Tibial artery (tissue), 4 donors: ENCODE measurements at regions not wholly inside any gene's neighbourhood (a gene's known extent, or its start where the extent isn't known, plus 50 kb on each side); places are given as distances from the start of the nearest gene placed in this dataset.
"Not testable (repeated sequence)": the region's sequence is repeated elsewhere in the genome, so short reads cannot be mapped to it uniquely, and the experiment has no call there.

ENCODE experiments used
- DNase-seq, 2 donors: peaks; one replicate each; pipeline ENCODE4 v3.0.0-alpha.2; 2019
- H3K27ac ChIP-seq, 2 donors: fragments of 200-600 bp; sonication (generic) in 1 of 2; 1 replicate in 1 of 2; 2 replicates in 1 of 2; pipeline ENCODE4 v1.5.1; 2018 to 2019; ENCODE audit warnings: mild to moderate bottlenecking in 1 of 2
- H3K27me3 ChIP-seq, 2 donors: fragments of 200-600 bp; sonication (generic) in 1 of 2; one replicate each; pipeline versions ENCODE4 v1.5.1 to v1.6.0; 2016 to 2019
- H3K36me3 ChIP-seq, 3 donors: fragments of 200-600 bp; sonication (generic) in 2 of 3; one replicate each; pipeline ENCODE4 v1.5.1; 2016 to 2019; ENCODE audit warnings: mild to moderate bottlenecking in 2 of 3
- H3K4me1 ChIP-seq, 4 donors: fragments of 200-600 bp; sonication (generic) in 2 of 4; 1 replicate in 3 of 4; 2 replicates in 1 of 4; pipeline ENCODE4 v1.5.1; 2016 to 2019
- H3K4me3 ChIP-seq, 2 donors: fragments of 200-600 bp; sonication (generic) in 1 of 2; 1 replicate in 1 of 2; 2 replicates in 1 of 2; pipeline ENCODE4 v1.5.1; 2018 to 2019; ENCODE audit warnings: mild to moderate bottlenecking in 2 of 2
- H3K9me3 ChIP-seq, 3 donors: fragments of 200-600 bp; sonication (generic) in 1 of 3; one replicate each; pipeline ENCODE4 v1.5.1; 2016 to 2019
- intact Hi-C: fragments of 100-400 bp; cut with DNase I; formaldehyde crosslinking; loops from one replicate; pipeline ENCODE4 v1.15.0; 2023; ENCODE audit warnings: low total_unique reads

GRCh38 chr21:9013502-9014242, 1507.7 kb upstream of the TPTE start:
- H3K36me3 ChIP-seq, intact Hi-C loops, H3K4me1 ChIP-seq, H3K4me3 ChIP-seq, H3K27me3 ChIP-seq, H3K27ac ChIP-seq, DNase-seq, H3K9me3 ChIP-seq: not testable (repeated sequence)

GRCh38 chr21:9014243-9014734, 1507.1 kb upstream of the TPTE start:
- H3K4me1 ChIP-seq, DNase-seq, H3K27ac ChIP-seq, H3K9me3 ChIP-seq, H3K4me3 ChIP-seq, H3K36me3 ChIP-seq, H3K27me3 ChIP-seq, intact Hi-C loops: not testable (repeated sequence)

GRCh38 chr21:9015483-9016197, 1505.7 kb upstream of the TPTE start:
- H3K27me3 ChIP-seq, DNase-seq, H3K36me3 ChIP-seq, intact Hi-C loops, H3K9me3 ChIP-seq, H3K27ac ChIP-seq, H3K4me3 ChIP-seq, H3K4me1 ChIP-seq: not testable (repeated sequence)

- H3K4me1 ChIP-seq, intact Hi-C loops, H3K27me3 ChIP-seq, H3K9me3 ChIP-seq, H3K27ac ChIP-seq, H3K4me3 ChIP-seq, H3K36me3 ChIP-seq, DNase-seq: not testable (repeated sequence)
Measured at GRCh38 chr21:9017206-9017605, 1504.2 kb upstream of the TPTE start.

- H3K27me3 ChIP-seq, H3K36me3 ChIP-seq, H3K4me1 ChIP-seq, intact Hi-C loops, DNase-seq, H3K27ac ChIP-seq, H3K4me3 ChIP-seq, H3K9me3 ChIP-seq: not testable (repeated sequence)
Measured at GRCh38 chr21:9018731-9019253, 1502.6 kb upstream of the TPTE start.

- H3K4me1 ChIP-seq, intact Hi-C loops, H3K4me3 ChIP-seq, H3K27me3 ChIP-seq, H3K9me3 ChIP-seq, DNase-seq, H3K36me3 ChIP-seq, H3K27ac ChIP-seq: not testable (repeated sequence)
Measured at GRCh38 chr21:9024006-9024767, 1497.2 kb upstream of the TPTE start.

GRCh38 chr21:9026729-9027416, 1494.5 kb upstream of the TPTE start:
- H3K4me3 ChIP-seq, H3K36me3 ChIP-seq, DNase-seq: not testable (repeated sequence)

GRCh38 chr21:9027417-9027800, 1494.0 kb upstream of the TPTE start:
- H3K4me3 ChIP-seq, H3K9me3 ChIP-seq, H3K4me1 ChIP-seq, intact Hi-C loops, H3K27me3 ChIP-seq, H3K27ac ChIP-seq, H3K36me3 ChIP-seq: not testable (repeated sequence)
- DNase-seq, result peak in 1 of 2 donors; percentile 66

More at GRCh38 chr21:9026729-9027416, 1494.5 kb upstream of the TPTE start:
- H3K27me3 ChIP-seq, H3K27ac ChIP-seq, intact Hi-C loops, H3K4me1 ChIP-seq, H3K9me3 ChIP-seq: not testable (repeated sequence)

- H3K4me1 ChIP-seq, H3K4me3 ChIP-seq, H3K9me3 ChIP-seq, intact Hi-C loops, H3K27me3 ChIP-seq, H3K36me3 ChIP-seq, H3K27ac ChIP-seq: not testable (repeated sequence)
- DNase-seq, result peak in 1 of 2 donors; percentile 75
Measured at GRCh38 chr21:9028624-9029431, 1492.6 kb upstream of the TPTE start.

- intact Hi-C loops, H3K9me3 ChIP-seq, DNase-seq, H3K27me3 ChIP-seq, H3K4me1 ChIP-seq, H3K27ac ChIP-seq, H3K4me3 ChIP-seq, H3K36me3 ChIP-seq: not testable (repeated sequence)
Measured at GRCh38 chr21:9030141-9030665, 1491.2 kb upstream of the TPTE start.

GRCh38 chr21:9031482-9032374, 1489.7 kb upstream of the TPTE start:
- intact Hi-C loops, H3K27ac ChIP-seq, H3K4me3 ChIP-seq, H3K27me3 ChIP-seq, DNase-seq, H3K36me3 ChIP-seq, H3K4me1 ChIP-seq, H3K9me3 ChIP-seq: not testable (repeated sequence)

GRCh38 chr21:9032547-9032946, 1488.8 kb upstream of the TPTE start:
- H3K27ac ChIP-seq, intact Hi-C loops, DNase-seq, H3K4me1 ChIP-seq, H3K4me3 ChIP-seq, H3K36me3 ChIP-seq, H3K27me3 ChIP-seq, H3K9me3 ChIP-seq: not testable (repeated sequence)
